ENCODE measurements at regions not wholly inside any gene's neighbourhood (a gene's known extent, or its start where the extent isn't known, plus 50 kb on each side); places are given as distances from the start of the nearest gene placed in this dataset.

- Histone ChIP-seq H3K9me3 (ENCODE audit: low read depth, low read length) (no peaks in the 10 kb centered on the region), H3K4me1 (ENCODE audit: insufficient read depth, low read length) (peaks cover 7% of the 10 kb centered on the region), H2AFZ (ENCODE audit: low read length) (no peak overlapping the region), H4K20me1 (ENCODE audit: insufficient read depth, low read length) (no peaks in the 10 kb centered on the region), H3K4me3 (ENCODE audit: insufficient read depth, low read length) (no peak overlapping the region), H3K36me3 (ENCODE audit: insufficient read depth, low read length) (no peaks in the 10 kb centered on the region), H3K79me2 (ENCODE audit: insufficient read depth, low read length) (no peaks in the 10 kb centered on the region), H3K4me2 (ENCODE audit: insufficient read depth, low read length) (no peak overlapping the region), H3K27me3 (ENCODE audit: insufficient read depth, low read length) (no peaks in the 10 kb centered on the region), H3K27ac (ENCODE audit: low read depth, low read length) (no peak overlapping the region)
- DNase-seq (ENCODE audit: insufficient read length, low spot score, missing footprints), result no peak
- TF ChIP-seq, protein P1, sequence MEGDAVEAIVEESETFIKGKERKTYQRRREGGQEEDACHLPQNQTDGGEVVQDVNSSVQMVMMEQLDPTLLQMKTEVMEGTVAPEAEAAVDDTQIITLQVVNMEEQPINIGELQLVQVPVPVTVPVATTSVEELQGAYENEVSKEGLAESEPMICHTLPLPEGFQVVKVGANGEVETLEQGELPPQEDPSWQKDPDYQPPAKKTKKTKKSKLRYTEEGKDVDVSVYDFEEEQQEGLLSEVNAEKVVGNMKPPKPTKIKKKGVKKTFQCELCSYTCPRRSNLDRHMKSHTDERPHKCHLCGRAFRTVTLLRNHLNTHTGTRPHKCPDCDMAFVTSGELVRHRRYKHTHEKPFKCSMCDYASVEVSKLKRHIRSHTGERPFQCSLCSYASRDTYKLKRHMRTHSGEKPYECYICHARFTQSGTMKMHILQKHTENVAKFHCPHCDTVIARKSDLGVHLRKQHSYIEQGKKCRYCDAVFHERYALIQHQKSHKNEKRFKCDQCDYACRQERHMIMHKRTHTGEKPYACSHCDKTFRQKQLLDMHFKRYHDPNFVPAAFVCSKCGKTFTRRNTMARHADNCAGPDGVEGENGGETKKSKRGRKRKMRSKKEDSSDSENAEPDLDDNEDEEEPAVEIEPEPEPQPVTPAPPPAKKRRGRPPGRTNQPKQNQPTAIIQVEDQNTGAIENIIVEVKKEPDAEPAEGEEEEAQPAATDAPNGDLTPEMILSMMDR (IDR thresholded peaks at IDR 0.05; ENCODE audit: extremely low read depth, low read depth, low read length), result no peak
Observed at GRCh38 chr15:38944536-38944935, 379.9 kb upstream of the RASGRP1 start.

DNA sequence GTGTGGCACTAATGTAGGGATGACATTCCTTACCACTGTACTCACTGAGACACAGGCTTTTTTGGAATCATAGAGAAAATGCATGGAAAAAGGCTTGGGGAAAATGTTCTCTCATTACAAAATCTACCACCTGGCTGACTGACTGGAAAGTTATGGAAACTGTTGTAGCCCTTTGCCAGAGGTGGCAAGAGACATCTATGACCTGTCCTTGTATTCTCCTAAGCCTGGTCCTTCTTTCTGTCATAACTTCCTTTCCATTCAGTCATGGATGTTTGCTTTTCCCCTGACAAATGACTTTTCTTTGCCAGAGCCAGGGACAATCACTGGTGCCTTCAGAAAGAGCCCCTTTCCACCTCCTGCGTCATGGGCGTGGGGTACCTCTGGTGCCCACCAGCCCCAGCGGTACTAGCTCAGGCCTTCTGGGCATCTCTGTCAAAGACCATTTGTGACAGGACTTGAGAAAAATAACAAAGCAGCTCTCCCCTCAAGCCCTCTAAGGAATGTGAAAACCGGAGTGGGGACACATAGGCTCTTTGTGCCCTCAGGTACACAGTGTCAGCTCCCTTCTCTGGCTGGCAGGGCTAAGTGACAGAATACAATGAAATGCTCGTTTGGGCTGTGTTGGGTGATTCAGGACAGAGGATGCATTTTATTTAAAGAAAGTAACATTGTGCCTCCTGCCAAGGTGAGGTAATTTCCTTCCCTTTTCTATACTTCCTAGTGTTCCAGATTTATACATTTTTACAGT, 381.1 kb upstream of the RASGRP1 start:
- Histone ChIP-seq H3K27me3 (ENCODE audit: insufficient read depth, low read length) (no peaks in the 10 kb centered on the region), H3K36me3 (ENCODE audit: insufficient read depth, low read length) (no peaks in the 10 kb centered on the region), H3K27ac (ENCODE audit: low read depth, low read length) (no peak overlapping the region), H3K4me3 (ENCODE audit: insufficient read depth, low read length) (no peak overlapping the region), H3K4me2 (ENCODE audit: insufficient read depth, low read length) (no peak overlapping the region), H2AFZ (ENCODE audit: low read length) (no peak overlapping the region), H3K4me1 (ENCODE audit: insufficient read depth, low read length) (peaks cover 7% of the 10 kb centered on the region), H4K20me1 (ENCODE audit: insufficient read depth, low read length) (no peaks in the 10 kb centered on the region), H3K79me2 (ENCODE audit: insufficient read depth, low read length) (no peaks in the 10 kb centered on the region), H3K9me3 (ENCODE audit: low read depth, low read length) (no peaks in the 10 kb centered on the region)
- DNase-seq (ENCODE audit: insufficient read length, low spot score, missing footprints), result no peak
- TF ChIP-seq, protein P1 (IDR thresholded peaks at IDR 0.05; ENCODE audit: extremely low read depth, low read depth, low read length), result no peak

DNA sequence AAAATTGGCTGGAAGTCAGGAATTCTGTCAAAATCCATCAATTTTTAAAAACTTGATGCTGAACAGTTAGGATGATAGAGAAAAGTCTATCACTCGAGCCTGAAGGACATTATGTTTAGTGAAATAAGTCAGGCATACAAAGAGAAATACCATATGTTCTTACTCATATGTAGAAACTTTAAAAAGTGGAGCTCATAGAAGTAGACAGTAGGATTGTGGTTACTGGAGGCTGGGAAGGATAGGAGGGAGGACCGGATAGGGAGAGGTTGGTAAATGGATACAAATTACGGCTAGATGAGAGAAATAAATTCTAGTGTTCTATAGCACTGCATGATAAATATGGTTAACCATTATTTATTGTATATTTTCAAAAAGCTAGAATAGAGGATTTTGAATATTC, 389.5 kb upstream of the RASGRP1 start:
- Histone ChIP-seq H3K4me1 (ENCODE audit: insufficient read depth, low read length) (no peaks in the 10 kb centered on the region), H3K27ac (ENCODE audit: low read depth, low read length) (no peak overlapping the region), H3K27me3 (ENCODE audit: insufficient read depth, low read length) (no peaks in the 10 kb centered on the region), H3K36me3 (ENCODE audit: insufficient read depth, low read length) (no peaks in the 10 kb centered on the region), H3K4me2 (ENCODE audit: insufficient read depth, low read length) (no peak overlapping the region), H3K79me2 (ENCODE audit: insufficient read depth, low read length) (no peaks in the 10 kb centered on the region), H3K9me3 (ENCODE audit: low read depth, low read length) (no peaks in the 10 kb centered on the region), H2AFZ (ENCODE audit: low read length) (no peak overlapping the region), H4K20me1 (ENCODE audit: insufficient read depth, low read length) (no peaks in the 10 kb centered on the region), H3K4me3 (ENCODE audit: insufficient read depth, low read length) (no peak overlapping the region)
- TF ChIP-seq, protein P1 (IDR thresholded peaks at IDR 0.05; ENCODE audit: extremely low read depth, low read depth, low read length), result no peak
- no peak for DNase-seq (ENCODE audit: insufficient read length, low spot score, missing footprints)

DNA sequence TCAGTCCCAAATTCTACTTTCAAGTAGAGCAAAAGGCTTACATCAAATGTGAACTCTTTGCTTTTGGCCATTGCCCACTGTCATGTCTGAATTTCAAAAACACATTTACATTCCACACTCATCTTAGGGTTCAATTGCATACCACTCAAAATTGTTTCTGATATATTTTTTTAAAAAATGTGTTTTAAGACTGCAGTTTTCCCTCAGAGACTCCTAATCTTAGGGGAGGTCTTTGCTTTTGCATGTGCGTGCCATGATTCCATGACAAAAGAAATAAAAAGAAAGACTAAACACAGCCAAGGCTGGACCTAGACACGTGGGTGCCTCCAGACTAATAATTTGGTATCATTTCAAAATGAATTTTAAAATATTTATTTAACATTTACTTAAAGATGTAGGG, 396.8 kb upstream of the RASGRP1 start:
- no peaks in the 10 kb centered on the region for H3K4me1 ChIP-seq (ENCODE audit: insufficient read depth, low read length)
- H3K27ac ChIP-seq (ENCODE audit: low read depth, low read length), result no peak overlapping the region
- H2AFZ ChIP-seq (ENCODE audit: low read length), result no peak overlapping the region
- no peak for DNase-seq (ENCODE audit: insufficient read length, low spot score, missing footprints)
- no peaks in the 10 kb centered on the region for H3K79me2 ChIP-seq (ENCODE audit: insufficient read depth, low read length)
- no peaks in the 10 kb centered on the region for H3K36me3 ChIP-seq (ENCODE audit: insufficient read depth, low read length)
- TF ChIP-seq, protein P1 (IDR thresholded peaks at IDR 0.05; ENCODE audit: extremely low read depth, low read depth, low read length), result no peak
- H3K4me3 ChIP-seq (ENCODE audit: insufficient read depth, low read length), result no peak overlapping the region
- H3K27me3 ChIP-seq (ENCODE audit: insufficient read depth, low read length), result no peaks in the 10 kb centered on the region
- no peak overlapping the region for H3K4me2 ChIP-seq (ENCODE audit: insufficient read depth, low read length)
- H3K9me3 ChIP-seq (ENCODE audit: low read depth, low read length), result no peaks in the 10 kb centered on the region
- H4K20me1 ChIP-seq (ENCODE audit: insufficient read depth, low read length), result no peaks in the 10 kb centered on the region

Measured in osteoblast (primary cell).